ENCODE measurements at regions not wholly inside any gene's neighbourhood (a gene's known extent, or its start where the extent isn't known, plus 50 kb on each side); places are given as distances from the start of the nearest gene placed in this dataset.

DNA sequence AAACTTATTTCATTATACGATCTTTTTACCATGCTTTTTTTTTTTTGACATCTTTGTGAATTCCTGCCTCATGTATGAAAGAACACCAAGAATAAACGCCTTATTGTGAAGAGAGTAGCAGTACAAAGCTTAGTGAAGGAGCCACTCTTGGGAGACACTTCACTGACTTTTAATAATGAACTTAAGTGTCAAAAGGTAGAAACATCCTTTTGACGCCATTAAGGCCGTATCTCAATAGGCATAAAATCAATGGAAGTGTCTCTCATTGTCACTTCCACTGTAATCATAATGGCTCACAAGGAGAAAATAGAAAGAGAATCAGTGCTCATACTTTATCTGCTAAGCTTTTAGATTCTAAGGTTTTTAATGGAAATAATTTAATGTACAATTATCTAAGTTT is 657.8 kb downstream of the DIPK2A start:
- Histone ChIP-seq H4K20me1 (replicated peaks; ENCODE audit: insufficient read depth) (no peaks in the 10 kb centered on the region), H3K4me3 (no peak overlapping the region), H3F3A (replicated peaks; ENCODE audit: low read depth) (no peaks in the 10 kb centered on the region), H2AFZ (no peak overlapping the region), H3K9me2 (ENCODE audit: insufficient read depth) (no peaks in the 10 kb centered on the region; the same call in 1 of the 2 replicates), H3K27me3 (ENCODE audit: insufficient read depth) (no peaks in the 10 kb centered on the region), H3K4me1 (ENCODE audit: insufficient read depth) (0 out of 2 replicates have a peak, but pooled peaks cover 2% of the 10 kb centered on the region), H3K79me2 (replicated peaks; ENCODE audit: insufficient read depth) (no peaks in the 10 kb centered on the region), H3K4me2 (no peak overlapping the region), H3K36me3 (ENCODE audit: insufficient read depth) (no peaks in the 10 kb centered on the region), H3K27ac (ENCODE audit: low read depth) (no peak overlapping the region)
- TF ChIP-seq ZNF331 (CRISPR knock-in tag; IDR thresholded peaks at IDR 0.05; ENCODE audit: low read depth) (no peak), STAT1 (IDR thresholded peaks at IDR 0.05; ENCODE audit: unreplicated experiment) (no peak), JUNB (IDR thresholded peaks at IDR 0.05; ENCODE audit: unreplicated experiment) (no peak), NANOG (IDR thresholded peaks at IDR 0.05; ENCODE audit: borderline replicate concordance) (no peak), EZH2 (IDR thresholded peaks at IDR 0.05; ENCODE audit: low read depth, unreplicated experiment) (no peak), CREB1 (CRISPR knock-in tag; IDR thresholded peaks at IDR 0.05; ENCODE audit: low read depth) (no peak)
- TF ChIP-seq, protein P1, sequence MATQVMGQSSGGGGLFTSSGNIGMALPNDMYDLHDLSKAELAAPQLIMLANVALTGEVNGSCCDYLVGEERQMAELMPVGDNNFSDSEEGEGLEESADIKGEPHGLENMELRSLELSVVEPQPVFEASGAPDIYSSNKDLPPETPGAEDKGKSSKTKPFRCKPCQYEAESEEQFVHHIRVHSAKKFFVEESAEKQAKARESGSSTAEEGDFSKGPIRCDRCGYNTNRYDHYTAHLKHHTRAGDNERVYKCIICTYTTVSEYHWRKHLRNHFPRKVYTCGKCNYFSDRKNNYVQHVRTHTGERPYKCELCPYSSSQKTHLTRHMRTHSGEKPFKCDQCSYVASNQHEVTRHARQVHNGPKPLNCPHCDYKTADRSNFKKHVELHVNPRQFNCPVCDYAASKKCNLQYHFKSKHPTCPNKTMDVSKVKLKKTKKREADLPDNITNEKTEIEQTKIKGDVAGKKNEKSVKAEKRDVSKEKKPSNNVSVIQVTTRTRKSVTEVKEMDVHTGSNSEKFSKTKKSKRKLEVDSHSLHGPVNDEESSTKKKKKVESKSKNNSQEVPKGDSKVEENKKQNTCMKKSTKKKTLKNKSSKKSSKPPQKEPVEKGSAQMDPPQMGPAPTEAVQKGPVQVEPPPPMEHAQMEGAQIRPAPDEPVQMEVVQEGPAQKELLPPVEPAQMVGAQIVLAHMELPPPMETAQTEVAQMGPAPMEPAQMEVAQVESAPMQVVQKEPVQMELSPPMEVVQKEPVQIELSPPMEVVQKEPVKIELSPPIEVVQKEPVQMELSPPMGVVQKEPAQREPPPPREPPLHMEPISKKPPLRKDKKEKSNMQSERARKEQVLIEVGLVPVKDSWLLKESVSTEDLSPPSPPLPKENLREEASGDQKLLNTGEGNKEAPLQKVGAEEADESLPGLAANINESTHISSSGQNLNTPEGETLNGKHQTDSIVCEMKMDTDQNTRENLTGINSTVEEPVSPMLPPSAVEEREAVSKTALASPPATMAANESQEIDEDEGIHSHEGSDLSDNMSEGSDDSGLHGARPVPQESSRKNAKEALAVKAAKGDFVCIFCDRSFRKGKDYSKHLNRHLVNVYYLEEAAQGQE (IDR thresholded peaks at IDR 0.05; ENCODE audit: unreplicated experiment): no peak
- TF ChIP-seq, protein P2, sequence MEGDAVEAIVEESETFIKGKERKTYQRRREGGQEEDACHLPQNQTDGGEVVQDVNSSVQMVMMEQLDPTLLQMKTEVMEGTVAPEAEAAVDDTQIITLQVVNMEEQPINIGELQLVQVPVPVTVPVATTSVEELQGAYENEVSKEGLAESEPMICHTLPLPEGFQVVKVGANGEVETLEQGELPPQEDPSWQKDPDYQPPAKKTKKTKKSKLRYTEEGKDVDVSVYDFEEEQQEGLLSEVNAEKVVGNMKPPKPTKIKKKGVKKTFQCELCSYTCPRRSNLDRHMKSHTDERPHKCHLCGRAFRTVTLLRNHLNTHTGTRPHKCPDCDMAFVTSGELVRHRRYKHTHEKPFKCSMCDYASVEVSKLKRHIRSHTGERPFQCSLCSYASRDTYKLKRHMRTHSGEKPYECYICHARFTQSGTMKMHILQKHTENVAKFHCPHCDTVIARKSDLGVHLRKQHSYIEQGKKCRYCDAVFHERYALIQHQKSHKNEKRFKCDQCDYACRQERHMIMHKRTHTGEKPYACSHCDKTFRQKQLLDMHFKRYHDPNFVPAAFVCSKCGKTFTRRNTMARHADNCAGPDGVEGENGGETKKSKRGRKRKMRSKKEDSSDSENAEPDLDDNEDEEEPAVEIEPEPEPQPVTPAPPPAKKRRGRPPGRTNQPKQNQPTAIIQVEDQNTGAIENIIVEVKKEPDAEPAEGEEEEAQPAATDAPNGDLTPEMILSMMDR (conservative IDR thresholded peaks at IDR 0.05; ENCODE audit: low read depth in 2 of 2): no peak
- ATAC-seq: no peak
- Mint-ChIP-seq H3K27ac (no peak overlapping the region), H3K36me3 (ENCODE audit: low read depth) (peaks cover 4% of the 10 kb centered on the region; the same call in 1 of the 3 replicates), H3K4me1 (peaks cover 19% of the 10 kb centered on the region), H3K4me3 (no peak overlapping the region), H3K9me3 (no peaks in the 10 kb centered on the region), H3K27me3 (ENCODE audit: insufficient read depth, low read depth, poor library complexity) (no peaks in the 10 kb centered on the region)
- no peak for DNase-seq (ENCODE audit: low spot score)

DNA sequence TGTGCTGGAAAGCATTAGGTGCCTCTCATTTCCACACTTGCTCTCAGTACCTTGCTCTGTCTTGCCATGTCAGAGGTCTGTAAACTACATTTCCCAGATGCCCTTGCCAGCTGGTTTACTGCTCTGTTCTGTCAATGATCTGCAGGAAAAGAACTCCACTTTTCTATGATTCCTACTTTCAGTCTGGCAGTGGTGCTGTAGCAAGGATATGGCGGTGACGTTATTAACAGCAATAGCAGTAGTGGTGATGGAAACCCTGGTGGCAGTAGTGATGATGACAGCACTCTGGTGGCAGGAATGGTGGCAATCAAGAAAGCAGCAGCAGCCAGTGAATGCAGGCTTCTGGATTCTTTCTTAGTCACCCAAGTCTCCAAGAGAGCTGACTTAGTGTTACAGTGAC is 665.2 kb downstream of the DIPK2A start:
- Histone ChIP-seq H3F3A (replicated peaks; ENCODE audit: low read depth) (no peaks in the 10 kb centered on the region), H3K79me2 (replicated peaks; ENCODE audit: insufficient read depth) (no peaks in the 10 kb centered on the region), H2AFZ (peak overlapping the region; percentile 2; the same call in 1 of the 2 replicates), H3K4me2 (no peak overlapping the region), H4K20me1 (replicated peaks; ENCODE audit: insufficient read depth) (no peaks in the 10 kb centered on the region), H3K27me3 (ENCODE audit: insufficient read depth) (no peaks in the 10 kb centered on the region), H3K27ac (ENCODE audit: low read depth) (no peak overlapping the region), H3K9me2 (ENCODE audit: insufficient read depth) (no peaks in the 10 kb centered on the region), H3K36me3 (ENCODE audit: insufficient read depth) (no peaks in the 10 kb centered on the region), H3K4me3 (no peak overlapping the region), H3K4me1 (ENCODE audit: insufficient read depth) (no peaks in the 10 kb centered on the region)
- H3K36me3 Mint-ChIP-seq (ENCODE audit: low read depth): peaks cover 4% of the 10 kb centered on the region; the same call in 1 of the 3 replicates
- H3K4me3 Mint-ChIP-seq: no peak overlapping the region
- peak; percentile 66 for DNase-seq (ENCODE audit: low spot score)
- H3K9me3 Mint-ChIP-seq: no peaks in the 10 kb centered on the region; the same call in 2 of the 3 replicates
- no peaks in the 10 kb centered on the region for H3K27me3 Mint-ChIP-seq (ENCODE audit: insufficient read depth, low read depth, poor library complexity)
- H3K4me1 Mint-ChIP-seq: peaks cover 10% of the 10 kb centered on the region
- ATAC-seq: peak; percentile 88
- no peak overlapping the region for H3K27ac Mint-ChIP-seq
- TF ChIP-seq CREB1 (CRISPR knock-in tag; IDR thresholded peaks at IDR 0.05; ENCODE audit: low read depth) (peak; percentile 35; the same call in 1 of the 2 replicates), ZNF331 (CRISPR knock-in tag; IDR thresholded peaks at IDR 0.05; ENCODE audit: low read depth) (no peak), ZNF114 (CRISPR knock-in tag; IDR thresholded peaks at IDR 0.05) (no peak), NANOG (IDR thresholded peaks at IDR 0.05; ENCODE audit: borderline replicate concordance) (no peak)
- TF ChIP-seq, protein P3, sequence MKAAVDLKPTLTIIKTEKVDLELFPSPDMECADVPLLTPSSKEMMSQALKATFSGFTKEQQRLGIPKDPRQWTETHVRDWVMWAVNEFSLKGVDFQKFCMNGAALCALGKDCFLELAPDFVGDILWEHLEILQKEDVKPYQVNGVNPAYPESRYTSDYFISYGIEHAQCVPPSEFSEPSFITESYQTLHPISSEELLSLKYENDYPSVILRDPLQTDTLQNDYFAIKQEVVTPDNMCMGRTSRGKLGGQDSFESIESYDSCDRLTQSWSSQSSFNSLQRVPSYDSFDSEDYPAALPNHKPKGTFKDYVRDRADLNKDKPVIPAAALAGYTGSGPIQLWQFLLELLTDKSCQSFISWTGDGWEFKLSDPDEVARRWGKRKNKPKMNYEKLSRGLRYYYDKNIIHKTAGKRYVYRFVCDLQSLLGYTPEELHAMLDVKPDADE (IDR thresholded peaks at IDR 0.05): no peak
- TF ChIP-seq, protein P1 (IDR thresholded peaks at IDR 0.05; ENCODE audit: unreplicated experiment): no peak
